Activated B cell treated with CpG ODN at 0.5 μM for 24 hours (primary cell): ENCODE measurements at regions not wholly inside any gene's neighbourhood (a gene's known extent, or its start where the extent isn't known, plus 50 kb on each side); places are given as distances from the start of the nearest gene placed in this dataset.

Experiments
- ATAC-seq: fragments of 200-7000 bp; cut with Tn5 transposase; one replicate; pipeline ENCODE4 v1.10.0; 2021; ENCODE audit warnings: low read depth, mild to moderate bottlenecking, moderate library complexity
- CTCF ChIA-PET: fragments of 350-600 bp; sonication (Branson Sonifier 250); formaldehyde crosslinking; loops from one replicate; lab custom pipeline; 2021; ENCODE audit warnings: antibody characterized with exemption; lab: Charles Lee
- POLR2A ChIA-PET: fragments of 350-600 bp; sonication (Branson Sonifier 250); formaldehyde crosslinking; loops from one replicate; lab custom pipeline; 2021; ENCODE audit warnings: antibody characterized with exemption; lab: Charles Lee
- DNase-seq: peaks from one replicate; pipeline ENCODE4 v3.0.0; 2022
- H3K27ac Mint-ChIP-seq: one replicate; pipeline ENCODE4 v1.8.0; 2020; ENCODE audit warnings: mixed read lengths
- H3K27me3 Mint-ChIP-seq: one replicate; pipeline ENCODE4 v1.8.0; 2021; ENCODE audit warnings: mixed read lengths
- H3K36me3 Mint-ChIP-seq: one replicate; pipeline ENCODE4 v1.8.0; 2021; ENCODE audit warnings: low read depth, mixed read lengths
- H3K4me1 Mint-ChIP-seq: one replicate; pipeline ENCODE4 v1.8.0; 2021; ENCODE audit warnings: mixed read lengths
- H3K4me3 Mint-ChIP-seq: one replicate; pipeline ENCODE4 v1.8.0; 2020; ENCODE audit warnings: mild to moderate bottlenecking, mixed read lengths
- H3K9me3 Mint-ChIP-seq: one replicate; pipeline ENCODE4 v1.8.0; 2020; ENCODE audit warnings: mixed read lengths
- intact Hi-C: fragments of 100-400 bp; cut with micrococcal nuclease; formaldehyde crosslinking; loops from one replicate; pipeline ENCODE4 v1.15.1; 2024
- TF ChIP-seq, protein P1 (sequence below): fragments of 200-600 bp; IDR thresholded peaks from one replicate; pipeline ENCODE4 v1.8.0; 2022; ENCODE audit warnings: antibody characterized with exemption, mild to moderate bottlenecking

DNA sequence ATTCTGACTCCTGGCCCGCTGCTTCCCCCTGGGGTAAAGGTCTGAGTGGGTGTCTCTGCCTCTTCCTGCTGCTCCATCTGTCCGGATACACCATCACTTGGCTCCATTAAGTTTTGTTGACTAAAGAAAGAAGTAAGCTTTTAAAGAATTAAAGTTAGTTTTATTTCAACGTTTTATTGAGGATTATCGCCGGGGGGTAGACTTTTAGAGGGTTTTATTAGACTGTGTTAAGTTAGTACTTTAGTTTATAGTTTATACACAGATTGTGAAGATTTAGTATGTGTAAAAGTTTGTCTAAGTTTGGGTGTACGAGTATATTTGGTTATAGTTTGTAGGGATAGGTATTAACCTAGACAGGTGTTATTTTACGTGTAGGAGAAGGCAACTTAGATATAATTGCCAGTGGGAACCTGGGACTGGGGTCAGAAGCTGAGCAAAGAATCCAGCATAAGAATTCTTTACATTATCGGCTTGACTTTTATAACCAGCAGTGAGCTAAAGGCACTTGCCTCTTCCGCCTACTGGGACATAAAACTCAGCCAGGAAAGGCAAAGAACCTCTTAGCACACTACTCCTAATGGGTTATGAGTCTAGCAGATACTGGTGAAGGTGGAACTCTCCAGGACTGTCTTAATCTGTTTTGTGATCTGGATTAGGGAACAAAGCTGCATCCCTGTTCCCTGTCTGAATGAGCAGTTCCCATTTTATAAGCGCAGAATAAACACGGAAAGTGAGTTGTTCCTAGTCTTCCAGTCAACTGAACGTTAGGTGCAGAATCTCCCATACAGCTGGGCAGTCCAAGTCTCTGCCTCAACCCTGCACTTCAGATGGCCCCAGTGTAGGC lies 131.3 kb downstream of the FAM43A start:
- Mint-ChIP-seq H3K4me3 (no peak overlapping the region), H3K36me3 (no peaks in the 10 kb centered on the region), H3K4me1 (peaks cover 2% of the 10 kb centered on the region), H3K27me3 (no peaks in the 10 kb centered on the region), H3K9me3 (no peaks in the 10 kb centered on the region), H3K27ac (no peak overlapping the region)
- DNase-seq, result no peak
- no peak for ATAC-seq
- intact Hi-C loops, result no loop called here
- TF ChIP-seq, protein P1, sequence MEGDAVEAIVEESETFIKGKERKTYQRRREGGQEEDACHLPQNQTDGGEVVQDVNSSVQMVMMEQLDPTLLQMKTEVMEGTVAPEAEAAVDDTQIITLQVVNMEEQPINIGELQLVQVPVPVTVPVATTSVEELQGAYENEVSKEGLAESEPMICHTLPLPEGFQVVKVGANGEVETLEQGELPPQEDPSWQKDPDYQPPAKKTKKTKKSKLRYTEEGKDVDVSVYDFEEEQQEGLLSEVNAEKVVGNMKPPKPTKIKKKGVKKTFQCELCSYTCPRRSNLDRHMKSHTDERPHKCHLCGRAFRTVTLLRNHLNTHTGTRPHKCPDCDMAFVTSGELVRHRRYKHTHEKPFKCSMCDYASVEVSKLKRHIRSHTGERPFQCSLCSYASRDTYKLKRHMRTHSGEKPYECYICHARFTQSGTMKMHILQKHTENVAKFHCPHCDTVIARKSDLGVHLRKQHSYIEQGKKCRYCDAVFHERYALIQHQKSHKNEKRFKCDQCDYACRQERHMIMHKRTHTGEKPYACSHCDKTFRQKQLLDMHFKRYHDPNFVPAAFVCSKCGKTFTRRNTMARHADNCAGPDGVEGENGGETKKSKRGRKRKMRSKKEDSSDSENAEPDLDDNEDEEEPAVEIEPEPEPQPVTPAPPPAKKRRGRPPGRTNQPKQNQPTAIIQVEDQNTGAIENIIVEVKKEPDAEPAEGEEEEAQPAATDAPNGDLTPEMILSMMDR, result no peak
- ChIA-PET POLR2A (interaction anchor here (0.6 kb wide), 2 partner anchors 65 to 94 kb away, joined by 3 to 6 read pairs; no protein-coding TSS in a partner anchor), CTCF (no interaction called here)

DNA sequence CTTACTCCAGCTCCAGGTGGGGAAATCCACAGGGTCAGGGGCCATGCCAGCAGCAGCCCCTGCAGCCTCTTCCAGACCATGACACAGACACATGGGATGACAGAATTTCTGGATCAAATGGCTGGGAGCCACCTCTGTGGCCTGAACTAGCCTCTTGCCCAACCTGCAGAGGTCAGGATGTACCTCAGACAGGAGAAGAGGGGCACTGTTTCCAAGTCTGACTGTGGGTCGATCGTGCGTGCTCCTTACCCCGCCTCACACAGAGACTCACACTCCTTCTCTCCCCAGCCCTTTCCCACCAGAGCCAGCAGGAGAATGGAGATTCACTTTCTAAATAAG lies 131.9 kb downstream of the FAM43A start:
- H3K27me3 Mint-ChIP-seq, result no peaks in the 10 kb centered on the region
- no peak overlapping the region for H3K27ac Mint-ChIP-seq
- TF ChIP-seq, protein P1, result no peak
- no peaks in the 10 kb centered on the region for H3K36me3 Mint-ChIP-seq
- ATAC-seq, result no peak
- ChIA-PET POLR2A (interaction anchor here (0.6 kb wide), 1 partner anchor 66 kb away, joined by 3 read pairs; no protein-coding TSS in a partner anchor), CTCF (no interaction called here)
- no peaks in the 10 kb centered on the region for H3K9me3 Mint-ChIP-seq
- H3K4me3 Mint-ChIP-seq, result no peak overlapping the region
- intact Hi-C loops, result no loop called here
- peaks cover 1% of the 10 kb centered on the region for H3K4me1 Mint-ChIP-seq
- DNase-seq, result no peak

GRCh38 chr3:194817936-194818335 lies 132.3 kb downstream of the FAM43A start:
- ChIA-PET POLR2A (interaction anchor here (0.6 kb wide), 1 partner anchor 66 kb away, joined by 3 read pairs; no protein-coding TSS in a partner anchor), CTCF (no interaction called here)
- ATAC-seq (no peak), DNase-seq (no peak)
- no peaks in the 10 kb centered on the region for H3K27me3 Mint-ChIP-seq
- H3K27ac Mint-ChIP-seq, result no peak overlapping the region
- no peak overlapping the region for H3K4me3 Mint-ChIP-seq
- intact Hi-C loops, result no loop called here
- H3K9me3 Mint-ChIP-seq, result no peaks in the 10 kb centered on the region
- H3K4me1 Mint-ChIP-seq, result no peaks in the 10 kb centered on the region
- H3K36me3 Mint-ChIP-seq, result no peaks in the 10 kb centered on the region
- TF ChIP-seq, protein P1, result no peak

DNA sequence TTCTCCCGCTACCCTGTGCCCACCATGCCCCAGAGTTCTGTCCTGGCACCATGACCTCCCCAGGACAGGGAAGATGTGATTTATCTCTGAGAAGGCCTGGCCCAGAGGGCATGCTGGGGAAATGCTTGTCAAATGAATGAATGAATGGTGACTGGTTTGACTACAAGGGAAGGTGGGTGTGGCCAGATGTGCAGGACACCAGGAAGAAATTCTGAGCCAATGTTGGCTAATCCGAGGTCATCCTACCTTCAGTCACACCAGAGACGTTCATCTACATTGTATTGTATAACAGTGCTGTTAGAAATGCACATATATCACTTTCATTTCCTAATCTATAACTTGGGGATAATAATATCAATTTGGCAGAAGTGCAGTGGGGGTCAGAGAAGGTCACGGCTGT lies 138.4 kb downstream of the FAM43A start:
- Mint-ChIP-seq H3K9me3 (no peaks in the 10 kb centered on the region), H3K36me3 (no peaks in the 10 kb centered on the region), H3K4me3 (no peak overlapping the region), H3K27ac (no peak overlapping the region), H3K4me1 (no peaks in the 10 kb centered on the region), H3K27me3 (no peaks in the 10 kb centered on the region)
- intact Hi-C loops, result no loop called here
- ATAC-seq (no peak), DNase-seq (no peak)
- TF ChIP-seq, protein P1, result no peak
- ChIA-PET POLR2A (interaction anchor here (0.6 kb wide), 1 partner anchor 136 kb away, joined by 4 read pairs; no protein-coding TSS in a partner anchor), CTCF (no interaction called here)

- Mint-ChIP-seq H3K36me3 (no peaks in the 10 kb centered on the region), H3K27me3 (no peaks in the 10 kb centered on the region), H3K4me1 (no peaks in the 10 kb centered on the region), H3K9me3 (no peaks in the 10 kb centered on the region), H3K4me3 (no peak overlapping the region), H3K27ac (no peak overlapping the region)
- no peak for DNase-seq
- CTCF ChIA-PET, result no interaction called here
- intact Hi-C loops, result no loop called here
- POLR2A ChIA-PET, result no interaction called here
- ATAC-seq, result no peak
- TF ChIP-seq, protein P1, result no peak
These were observed 139.0 kb downstream of the FAM43A start for GRCh38 chr3:194824701-194825111.
